ENCODE measurements at regions not wholly inside any gene's neighbourhood (a gene's known extent, or its start where the extent isn't known, plus 50 kb on each side); places are given as distances from the start of the nearest gene placed in this dataset.

GRCh38 chr1:37242501-37242900 lies 208.2 kb upstream of the GRIK3 start:
- H3K36me3 Mint-ChIP-seq: no peaks in the 10 kb centered on the region
- no peak overlapping the region for H3K4me3 Mint-ChIP-seq
- H3K36me3 ChIP-seq (ENCODE audit: control insufficient read depth, insufficient read depth, low read length): no peaks in the 10 kb centered on the region
- H3K27ac ChIP-seq (ENCODE audit: insufficient read depth, low read length, poor library complexity, severe bottlenecking): no peak overlapping the region
- no peak overlapping the region for H3K4me3 ChIP-seq (ENCODE audit: low read depth, low read length)
- H3K4me1 ChIP-seq (ENCODE audit: control insufficient read depth, insufficient read depth, low read length, poor library complexity, severe bottlenecking): no peaks in the 10 kb centered on the region
- H3K27me3 Mint-ChIP-seq: no peaks in the 10 kb centered on the region
- H3K27me3 ChIP-seq (ENCODE audit: control insufficient read depth, insufficient read depth, low read length): no peaks in the 10 kb centered on the region
- no peak overlapping the region for H3K27ac Mint-ChIP-seq
- no peaks in the 10 kb centered on the region for H3K9me3 ChIP-seq (ENCODE audit: control insufficient read depth in 2 of 2, low read length in 2 of 2)
- ATAC-seq (ENCODE audit: low read depth in 2 of 2) (no peak), DNase-seq (no peak)
- H3K9me3 Mint-ChIP-seq: peaks cover 0 to 2% (median 0%) of the 10 kb centered on the region in 7 donors
- no peaks in the 10 kb centered on the region for H3K4me1 Mint-ChIP-seq

- Mint-ChIP-seq H3K9me3 (peaks cover 0 to 2% (median 0%) of the 10 kb centered on the region in 7 donors), H3K4me3 (no peak overlapping the region), H3K27ac (no peak overlapping the region), H3K36me3 (no peaks in the 10 kb centered on the region), H3K4me1 (no peaks in the 10 kb centered on the region), H3K27me3 (no peaks in the 10 kb centered on the region)
- no peaks in the 10 kb centered on the region for H3K36me3 ChIP-seq (ENCODE audit: control insufficient read depth, insufficient read depth, low read length)
- no peak overlapping the region for H3K27ac ChIP-seq (ENCODE audit: insufficient read depth, low read length, poor library complexity, severe bottlenecking)
- DNase-seq: no peak
- no peaks in the 10 kb centered on the region for H3K4me1 ChIP-seq (ENCODE audit: control insufficient read depth, insufficient read depth, low read length, poor library complexity, severe bottlenecking)
- H3K4me3 ChIP-seq (ENCODE audit: low read depth, low read length): no peak overlapping the region
- no peaks in the 10 kb centered on the region for H3K9me3 ChIP-seq (ENCODE audit: control insufficient read depth in 2 of 2, low read length in 2 of 2)
- H3K27me3 ChIP-seq (ENCODE audit: control insufficient read depth, insufficient read depth, low read length): no peaks in the 10 kb centered on the region
- ATAC-seq (ENCODE audit: low read depth in 2 of 2): no peak
These were observed 209.2 kb upstream of the GRIK3 start for GRCh38 chr1:37243368-37244082.

- Histone ChIP-seq H3K9me3 (ENCODE audit: control insufficient read depth in 2 of 2, low read length in 2 of 2) (no peaks in the 10 kb centered on the region), H3K4me1 (ENCODE audit: control insufficient read depth, insufficient read depth, low read length, poor library complexity, severe bottlenecking) (no peaks in the 10 kb centered on the region), H3K27me3 (ENCODE audit: control insufficient read depth, insufficient read depth, low read length) (no peaks in the 10 kb centered on the region), H3K4me3 (ENCODE audit: low read depth, low read length) (no peak overlapping the region), H3K36me3 (ENCODE audit: control insufficient read depth, insufficient read depth, low read length) (no peaks in the 10 kb centered on the region), H3K27ac (ENCODE audit: insufficient read depth, low read length, poor library complexity, severe bottlenecking) (no peak overlapping the region)
- no peak for DNase-seq
- Mint-ChIP-seq H3K4me3 (no peak overlapping the region), H3K36me3 (no peaks in the 10 kb centered on the region), H3K27ac (no peak overlapping the region), H3K4me1 (no peaks in the 10 kb centered on the region), H3K27me3 (no peaks in the 10 kb centered on the region), H3K9me3 (peaks cover 0 to 2% (median 0%) of the 10 kb centered on the region in 7 donors)
- ATAC-seq (ENCODE audit: low read depth in 2 of 2): no peak
These were observed 209.8 kb upstream of the GRIK3 start for GRCh38 chr1:37244083-37244480.

- H3K36me3 Mint-ChIP-seq: no peaks in the 10 kb centered on the region
- H3K9me3 ChIP-seq (ENCODE audit: control insufficient read depth in 2 of 2, low read length in 2 of 2): no peaks in the 10 kb centered on the region
- no peaks in the 10 kb centered on the region for H3K4me1 ChIP-seq (ENCODE audit: control insufficient read depth, insufficient read depth, low read length, poor library complexity, severe bottlenecking)
- ATAC-seq (ENCODE audit: low read depth in 2 of 2): no peak
- DNase-seq: no peak
- no peaks in the 10 kb centered on the region for H3K27me3 Mint-ChIP-seq
- H3K9me3 Mint-ChIP-seq: peaks cover 0 to 2% (median 0%) of the 10 kb centered on the region in 7 donors
- no peaks in the 10 kb centered on the region for H3K4me1 Mint-ChIP-seq
- no peak overlapping the region for H3K4me3 Mint-ChIP-seq
- H3K4me3 ChIP-seq (ENCODE audit: low read depth, low read length): no peak overlapping the region
- H3K27me3 ChIP-seq (ENCODE audit: control insufficient read depth, insufficient read depth, low read length): no peaks in the 10 kb centered on the region
- H3K27ac ChIP-seq (ENCODE audit: insufficient read depth, low read length, poor library complexity, severe bottlenecking): no peak overlapping the region
- no peaks in the 10 kb centered on the region for H3K36me3 ChIP-seq (ENCODE audit: control insufficient read depth, insufficient read depth, low read length)
- no peak overlapping the region for H3K27ac Mint-ChIP-seq
These were observed 210.5 kb upstream of the GRIK3 start for GRCh38 chr1:37244815-37245214.

GRCh38 chr1:37246631-37247030 lies 212.3 kb upstream of the GRIK3 start:
- no peak overlapping the region for H3K4me3 ChIP-seq (ENCODE audit: low read depth, low read length)
- H3K9me3 ChIP-seq (ENCODE audit: control insufficient read depth in 2 of 2, low read length in 2 of 2): no peaks in the 10 kb centered on the region
- DNase-seq: no peak
- no peaks in the 10 kb centered on the region for H3K4me1 ChIP-seq (ENCODE audit: control insufficient read depth, insufficient read depth, low read length, poor library complexity, severe bottlenecking)
- Mint-ChIP-seq H3K9me3 (peaks cover 0 to 2% (median 0%) of the 10 kb centered on the region in 7 donors), H3K27me3 (no peaks in the 10 kb centered on the region), H3K4me3 (no peak overlapping the region), H3K4me1 (no peaks in the 10 kb centered on the region), H3K27ac (no peak overlapping the region), H3K36me3 (no peaks in the 10 kb centered on the region)
- H3K36me3 ChIP-seq (ENCODE audit: control insufficient read depth, insufficient read depth, low read length): no peaks in the 10 kb centered on the region
- H3K27ac ChIP-seq (ENCODE audit: insufficient read depth, low read length, poor library complexity, severe bottlenecking): no peak overlapping the region
- ATAC-seq (ENCODE audit: low read depth in 2 of 2): no peak
- H3K27me3 ChIP-seq (ENCODE audit: control insufficient read depth, insufficient read depth, low read length): no peaks in the 10 kb centered on the region

GRCh38 chr1:37250371-37250770 lies 216.1 kb upstream of the GRIK3 start:
- no peak overlapping the region for H3K4me3 ChIP-seq (ENCODE audit: low read depth, low read length)
- H3K36me3 Mint-ChIP-seq: no peaks in the 10 kb centered on the region
- peaks cover 9% of the 10 kb centered on the region for H3K27me3 Mint-ChIP-seq
- H3K9me3 ChIP-seq (ENCODE audit: control insufficient read depth in 2 of 2, low read length in 2 of 2): no peaks in the 10 kb centered on the region
- no peak for ATAC-seq (ENCODE audit: low read depth in 2 of 2)
- no peaks in the 10 kb centered on the region for H3K4me1 ChIP-seq (ENCODE audit: control insufficient read depth, insufficient read depth, low read length, poor library complexity, severe bottlenecking)
- H3K27ac ChIP-seq (ENCODE audit: insufficient read depth, low read length, poor library complexity, severe bottlenecking): no peak overlapping the region
- H3K9me3 Mint-ChIP-seq: no peaks in the 10 kb centered on the region
- peaks cover 2% of the 10 kb centered on the region for H3K27me3 ChIP-seq (ENCODE audit: control insufficient read depth, insufficient read depth, low read length)
- DNase-seq: no peak
- no peak overlapping the region for H3K27ac Mint-ChIP-seq
- H3K4me3 Mint-ChIP-seq: no peak overlapping the region
- H3K4me1 Mint-ChIP-seq: no peaks in the 10 kb centered on the region
- H3K36me3 ChIP-seq (ENCODE audit: control insufficient read depth, insufficient read depth, low read length): no peaks in the 10 kb centered on the region

- Histone ChIP-seq H3K27me3 (ENCODE audit: control insufficient read depth, insufficient read depth, low read length) (peaks cover 2% of the 10 kb centered on the region), H3K36me3 (ENCODE audit: control insufficient read depth, insufficient read depth, low read length) (no peaks in the 10 kb centered on the region), H3K9me3 (ENCODE audit: control insufficient read depth in 2 of 2, low read length in 2 of 2) (no peaks in the 10 kb centered on the region), H3K4me1 (ENCODE audit: control insufficient read depth, insufficient read depth, low read length, poor library complexity, severe bottlenecking) (no peaks in the 10 kb centered on the region), H3K27ac (ENCODE audit: insufficient read depth, low read length, poor library complexity, severe bottlenecking) (no peak overlapping the region), H3K4me3 (ENCODE audit: low read depth, low read length) (no peak overlapping the region)
- H3K4me1 Mint-ChIP-seq: no peaks in the 10 kb centered on the region
- no peak overlapping the region for H3K4me3 Mint-ChIP-seq
- ATAC-seq (ENCODE audit: low read depth in 2 of 2): no peak
- no peak overlapping the region for H3K27ac Mint-ChIP-seq
- peaks cover 0 to 2% (median 0%) of the 10 kb centered on the region in 7 donors for H3K9me3 Mint-ChIP-seq
- DNase-seq: no peak
- peaks cover 15% of the 10 kb centered on the region for H3K27me3 Mint-ChIP-seq
- no peaks in the 10 kb centered on the region for H3K36me3 Mint-ChIP-seq
These were observed 219.1 kb upstream of the ZC3H12A start for GRCh38 chr1:37255136-37255795.

- H3K9me3 ChIP-seq (ENCODE audit: control insufficient read depth in 2 of 2, low read length in 2 of 2): no peaks in the 10 kb centered on the region
- no peak overlapping the region for H3K27ac Mint-ChIP-seq
- no peaks in the 10 kb centered on the region for H3K4me1 ChIP-seq (ENCODE audit: control insufficient read depth, insufficient read depth, low read length, poor library complexity, severe bottlenecking)
- H3K36me3 Mint-ChIP-seq: no peaks in the 10 kb centered on the region
- DNase-seq (no peak), ATAC-seq (ENCODE audit: low read depth in 2 of 2) (no peak)
- H3K4me3 ChIP-seq (ENCODE audit: low read depth, low read length): no peak overlapping the region
- no peaks in the 10 kb centered on the region for H3K4me1 Mint-ChIP-seq
- H3K9me3 Mint-ChIP-seq: peaks cover 0 to 2% (median 0%) of the 10 kb centered on the region in 7 donors
- peaks cover 15% of the 10 kb centered on the region for H3K27me3 Mint-ChIP-seq
- H3K36me3 ChIP-seq (ENCODE audit: control insufficient read depth, insufficient read depth, low read length): no peaks in the 10 kb centered on the region
- no peak overlapping the region for H3K27ac ChIP-seq (ENCODE audit: insufficient read depth, low read length, poor library complexity, severe bottlenecking)
- no peak overlapping the region for H3K4me3 Mint-ChIP-seq
- H3K27me3 ChIP-seq (ENCODE audit: control insufficient read depth, insufficient read depth, low read length): peaks cover 2% of the 10 kb centered on the region
These were observed 218.5 kb upstream of the ZC3H12A start for GRCh38 chr1:37255868-37256267.
